Heart left ventricle (tissue), 13 donors: ENCODE measurements at regions not wholly inside any gene's neighbourhood (a gene's known extent, or its start where the extent isn't known, plus 50 kb on each side); places are given as distances from the start of the nearest gene placed in this dataset.

ENCODE experiments used
- POLR2A ChIP-seq, 2 donors: fragments of 450-650 bp; IDR thresholded peaks; one replicate each; pipeline ENCODE4 v1.6.1; 2017; ENCODE audit warnings: antibody characterized with exemption in 2 of 2, mild to moderate bottlenecking in 2 of 2, moderate library complexity in 2 of 2
- TF ChIP-seq, protein P1 (sequence below), 12 donors: fragments of 200-600 bp; sonication (generic) in 4 of 12; IDR thresholded peaks; one replicate each; pipeline versions ENCODE4 v1.5.0 to v1.8.0; 2018 to 2022; ENCODE audit warnings: antibody characterized with exemption in 12 of 12, mild to moderate bottlenecking in 5 of 12
- donor health status: ischemic (EF 13 %, LVEDD 7.1; RV severe dilation, severe dysfunction).
- donor health status: DM: no; HTN: yes; CAD: no.
- donor health status: DM: no; HTN: no; CAD: no.
- donor health status: ischemic (EF 25% LVEDD 6.9; RV normal size, moderate dysfunction).
- donor health status: ischemic (EF 25% LVEDD 5.7; RV mildly dilated, moderate dysfunction).
- donor health status: ischemic (EF 35%, LVEDD 5.7; RV mildly dilated, moderate dysfunction).
- donor health status: nonischemic (EF 11% LVEDD 7.7; RV severe dilation, severe dysfunction).
- donor health status: DM: yes; HTN: yes; CAD: no.
- donor health status: PGD.
- donor health status: ischemic (EF 29% LVEDD 5.4; RV normal size, mild dysfunction).
- donor health status: nonischemic (EF 23%, LVEDD 6.1; RV moderate dilation, normal function).

DNA sequence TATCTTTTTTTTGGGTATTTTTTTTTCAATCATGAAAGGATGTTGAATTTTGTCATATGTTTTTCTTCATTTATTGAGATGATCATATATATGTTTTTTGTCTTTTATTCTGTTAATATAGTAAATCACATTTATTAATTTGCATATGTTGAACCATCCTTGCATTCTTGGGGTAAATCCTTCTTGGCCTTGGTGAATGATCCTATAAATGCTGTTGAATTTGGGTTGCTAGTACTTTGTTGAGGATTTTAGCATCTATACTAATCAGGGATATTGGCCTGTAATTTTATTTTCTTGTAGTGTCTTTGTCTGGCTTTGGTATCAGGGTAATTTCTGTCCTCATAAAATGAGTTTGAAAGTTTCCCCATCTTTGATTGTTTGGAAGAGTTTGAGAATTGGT, 199.9 kb downstream of the B3GLCT start:
- no peak for TF ChIP-seq POLR2A (IDR thresholded peaks at IDR 0.05)
- TF ChIP-seq, protein P1, sequence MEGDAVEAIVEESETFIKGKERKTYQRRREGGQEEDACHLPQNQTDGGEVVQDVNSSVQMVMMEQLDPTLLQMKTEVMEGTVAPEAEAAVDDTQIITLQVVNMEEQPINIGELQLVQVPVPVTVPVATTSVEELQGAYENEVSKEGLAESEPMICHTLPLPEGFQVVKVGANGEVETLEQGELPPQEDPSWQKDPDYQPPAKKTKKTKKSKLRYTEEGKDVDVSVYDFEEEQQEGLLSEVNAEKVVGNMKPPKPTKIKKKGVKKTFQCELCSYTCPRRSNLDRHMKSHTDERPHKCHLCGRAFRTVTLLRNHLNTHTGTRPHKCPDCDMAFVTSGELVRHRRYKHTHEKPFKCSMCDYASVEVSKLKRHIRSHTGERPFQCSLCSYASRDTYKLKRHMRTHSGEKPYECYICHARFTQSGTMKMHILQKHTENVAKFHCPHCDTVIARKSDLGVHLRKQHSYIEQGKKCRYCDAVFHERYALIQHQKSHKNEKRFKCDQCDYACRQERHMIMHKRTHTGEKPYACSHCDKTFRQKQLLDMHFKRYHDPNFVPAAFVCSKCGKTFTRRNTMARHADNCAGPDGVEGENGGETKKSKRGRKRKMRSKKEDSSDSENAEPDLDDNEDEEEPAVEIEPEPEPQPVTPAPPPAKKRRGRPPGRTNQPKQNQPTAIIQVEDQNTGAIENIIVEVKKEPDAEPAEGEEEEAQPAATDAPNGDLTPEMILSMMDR (IDR thresholded peaks at IDR 0.05): no peak
